Tibial nerve (tissue), 3 donors: ENCODE measurements at regions not wholly inside any gene's neighbourhood (a gene's known extent, or its start where the extent isn't known, plus 50 kb on each side); places are given as distances from the start of the nearest gene placed in this dataset.

Experiments used
- POLR2A ChIP-seq, 2 donors: fragments of 450-650 bp; IDR thresholded peaks; one replicate each; pipeline ENCODE4 v1.6.1; 2017; ENCODE audit warnings: antibody characterized with exemption in 2 of 2, mild to moderate bottlenecking in 2 of 2, moderate library complexity in 2 of 2
- TF ChIP-seq, protein P1 (sequence below), 5 experiments: fragments of 200-600 bp in 3 of 5; fragments of 450-650 bp in 2 of 5; sonication (generic) in 3 of 5; IDR thresholded peaks; one replicate each; pipeline ENCODE4 v1.5.1; 2016 to 2019; ENCODE audit warnings: antibody characterized with exemption in 5 of 5, mild to moderate bottlenecking in 3 of 5, moderate library complexity in 2 of 5

DNA sequence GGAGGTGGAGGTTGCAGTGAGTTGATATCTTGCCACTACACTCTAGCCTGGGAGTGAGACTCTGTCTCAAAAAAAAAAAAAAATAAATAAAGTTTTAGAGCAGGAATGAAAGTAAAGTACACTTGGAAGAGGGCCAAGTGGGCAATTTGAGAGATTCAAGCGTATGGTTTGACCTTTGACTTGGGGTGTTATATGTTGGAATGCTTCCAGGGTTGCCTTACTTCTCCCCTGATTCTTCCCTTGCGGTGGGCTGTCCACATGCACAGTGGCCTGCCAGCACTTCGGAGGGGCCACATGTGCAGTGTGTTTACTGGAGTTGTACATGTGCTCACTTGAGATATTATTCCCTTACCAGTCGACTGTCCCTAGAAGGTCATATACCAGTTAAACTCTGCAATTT lies 295.5 kb upstream of the PROX1 start:
- TF ChIP-seq POLR2A (IDR thresholded peaks at IDR 0.05): no peak
- TF ChIP-seq, protein P1, sequence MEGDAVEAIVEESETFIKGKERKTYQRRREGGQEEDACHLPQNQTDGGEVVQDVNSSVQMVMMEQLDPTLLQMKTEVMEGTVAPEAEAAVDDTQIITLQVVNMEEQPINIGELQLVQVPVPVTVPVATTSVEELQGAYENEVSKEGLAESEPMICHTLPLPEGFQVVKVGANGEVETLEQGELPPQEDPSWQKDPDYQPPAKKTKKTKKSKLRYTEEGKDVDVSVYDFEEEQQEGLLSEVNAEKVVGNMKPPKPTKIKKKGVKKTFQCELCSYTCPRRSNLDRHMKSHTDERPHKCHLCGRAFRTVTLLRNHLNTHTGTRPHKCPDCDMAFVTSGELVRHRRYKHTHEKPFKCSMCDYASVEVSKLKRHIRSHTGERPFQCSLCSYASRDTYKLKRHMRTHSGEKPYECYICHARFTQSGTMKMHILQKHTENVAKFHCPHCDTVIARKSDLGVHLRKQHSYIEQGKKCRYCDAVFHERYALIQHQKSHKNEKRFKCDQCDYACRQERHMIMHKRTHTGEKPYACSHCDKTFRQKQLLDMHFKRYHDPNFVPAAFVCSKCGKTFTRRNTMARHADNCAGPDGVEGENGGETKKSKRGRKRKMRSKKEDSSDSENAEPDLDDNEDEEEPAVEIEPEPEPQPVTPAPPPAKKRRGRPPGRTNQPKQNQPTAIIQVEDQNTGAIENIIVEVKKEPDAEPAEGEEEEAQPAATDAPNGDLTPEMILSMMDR (IDR thresholded peaks at IDR 0.05): no peak
